NCI-H2171 (cell line): ENCODE measurements at regions not wholly inside any gene's neighbourhood (a gene's known extent, or its start where the extent isn't known, plus 50 kb on each side); places are given as distances from the start of the nearest gene placed in this dataset.
"Not testable (repeated sequence)": the region's sequence is repeated elsewhere in the genome, so short reads cannot be mapped to it uniquely, and the experiment has no call there.

ENCODE experiments used
- DNase-seq: peaks from one replicate; lab custom pipeline; 2025; lab: John Stamatoyannopoulos, UW

GRCh38 chr1:201639391-201639790, 100.5 kb downstream of the NAV1 start:
- DNase-seq = no peak

DNA sequence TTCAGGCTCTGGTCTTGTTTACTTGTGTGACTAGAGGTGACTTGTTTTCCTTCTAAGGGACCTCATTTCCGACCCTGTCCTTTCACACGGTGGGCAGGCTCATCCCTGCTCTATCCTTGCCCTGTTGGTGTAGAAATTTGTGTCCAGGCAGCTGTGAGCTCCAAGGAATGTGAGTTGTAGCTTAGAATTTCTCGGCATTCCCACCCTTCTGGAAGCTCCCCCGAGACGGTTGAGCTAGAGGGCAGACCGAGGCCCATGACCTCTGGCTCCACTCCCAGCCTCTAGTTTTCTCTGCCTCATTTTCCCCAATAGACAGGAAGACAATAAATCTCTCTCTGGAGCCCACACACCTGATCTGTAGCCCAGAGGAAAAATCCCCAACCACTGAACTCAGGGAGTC, 100.9 kb downstream of the NAV1 start:
- no peak for DNase-seq

- DNase-seq = no peak
These were observed 101.7 kb downstream of the NAV1 start for GRCh38 chr1:201640624-201641023.

DNA sequence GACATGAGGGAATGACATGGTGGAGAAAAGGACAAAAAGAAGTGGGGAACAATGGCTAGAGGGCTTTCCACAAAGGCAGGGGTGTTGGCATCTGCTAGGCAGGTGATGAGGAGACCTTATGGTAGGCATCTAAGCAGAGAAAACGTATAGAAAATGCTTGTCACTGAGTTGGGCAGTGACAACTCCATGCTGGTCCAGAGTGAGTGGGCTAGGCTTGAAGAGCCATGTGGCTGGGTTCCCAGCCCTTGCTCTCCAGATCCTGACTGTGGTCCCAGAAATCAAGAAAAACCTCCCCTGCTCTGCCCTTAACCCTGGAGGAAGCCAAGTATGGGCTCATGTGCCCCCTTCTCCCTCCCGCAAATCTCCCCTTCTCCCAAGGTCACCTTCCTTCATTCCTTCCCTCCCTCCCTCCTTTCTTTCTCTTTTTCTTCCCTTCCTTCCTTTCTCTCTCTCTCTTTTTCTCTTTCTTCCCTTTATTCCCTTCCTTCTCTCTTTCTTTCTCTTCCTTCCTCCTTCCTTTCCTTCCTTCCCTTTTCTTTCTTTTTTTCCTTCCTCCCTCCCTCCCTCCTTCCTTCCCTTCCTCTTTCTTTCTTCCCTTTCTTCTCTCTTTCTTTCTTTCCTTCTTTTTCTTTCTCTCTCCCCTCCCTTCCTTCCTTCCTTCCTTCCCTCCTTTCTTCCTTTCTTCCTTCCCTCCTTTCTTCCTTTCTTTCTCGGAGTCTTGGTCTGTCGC, 102.8 kb downstream of the NAV1 start:
- no peak for DNase-seq

DNA sequence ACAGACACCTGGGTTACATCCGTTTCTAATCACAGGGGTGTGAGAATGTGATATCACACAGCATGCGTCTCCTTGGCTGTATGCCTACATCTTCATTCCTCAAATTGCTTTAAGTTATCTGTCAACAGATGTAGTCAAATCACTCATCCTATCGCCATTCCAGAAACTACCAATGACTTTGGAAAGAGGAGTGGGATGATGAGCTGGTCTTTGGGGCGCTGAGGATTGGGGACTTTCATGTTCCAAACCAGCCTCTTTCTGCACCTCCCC, 104.8 kb downstream of the NAV1 start:
- DNase-seq = no peak

DNA sequence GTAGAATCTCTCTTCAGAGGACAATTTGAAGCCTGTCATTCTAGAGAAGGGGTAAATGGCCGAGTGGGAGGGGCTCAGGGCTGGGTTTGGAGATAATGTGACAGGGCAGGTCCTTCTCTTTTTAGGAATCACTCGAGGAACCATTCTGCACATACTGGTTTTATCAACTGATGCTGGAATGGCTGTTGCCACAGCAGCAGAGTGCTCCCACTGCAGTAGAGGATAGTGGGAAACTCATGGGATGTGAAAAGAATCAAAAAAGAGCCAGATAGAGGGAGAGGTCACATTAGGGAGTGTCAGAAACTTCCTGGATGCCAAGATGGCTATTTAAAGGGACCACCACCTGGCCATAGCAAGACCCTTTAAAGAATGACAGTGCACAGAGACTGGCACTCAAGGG, 105.3 kb downstream of the NAV1 start:
- no peak for DNase-seq

- DNase-seq = not testable (repeated sequence)
These were observed 106.1 kb downstream of the NAV1 start for GRCh38 chr1:201645000-201645399.

DNA sequence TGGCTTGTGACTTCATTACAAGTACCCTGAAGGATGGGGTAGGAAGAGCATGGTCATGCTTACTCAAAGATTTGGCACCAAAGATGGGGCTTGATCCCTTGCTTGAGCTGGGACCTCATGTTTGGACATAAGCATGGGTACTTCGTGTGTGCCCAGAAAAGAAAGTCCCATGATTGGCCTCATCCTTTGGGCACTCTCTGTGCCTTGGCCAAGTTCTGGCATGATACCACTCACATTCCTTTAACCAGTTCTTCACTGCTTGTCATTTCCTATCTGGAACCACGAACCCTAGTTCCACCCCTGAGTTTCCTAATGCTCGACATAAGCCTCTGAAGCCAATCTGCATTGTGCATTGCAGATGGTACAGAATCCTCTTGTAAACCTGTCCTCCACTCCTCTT, 107.0 kb downstream of the NAV1 start:
- no peak for DNase-seq

DNA sequence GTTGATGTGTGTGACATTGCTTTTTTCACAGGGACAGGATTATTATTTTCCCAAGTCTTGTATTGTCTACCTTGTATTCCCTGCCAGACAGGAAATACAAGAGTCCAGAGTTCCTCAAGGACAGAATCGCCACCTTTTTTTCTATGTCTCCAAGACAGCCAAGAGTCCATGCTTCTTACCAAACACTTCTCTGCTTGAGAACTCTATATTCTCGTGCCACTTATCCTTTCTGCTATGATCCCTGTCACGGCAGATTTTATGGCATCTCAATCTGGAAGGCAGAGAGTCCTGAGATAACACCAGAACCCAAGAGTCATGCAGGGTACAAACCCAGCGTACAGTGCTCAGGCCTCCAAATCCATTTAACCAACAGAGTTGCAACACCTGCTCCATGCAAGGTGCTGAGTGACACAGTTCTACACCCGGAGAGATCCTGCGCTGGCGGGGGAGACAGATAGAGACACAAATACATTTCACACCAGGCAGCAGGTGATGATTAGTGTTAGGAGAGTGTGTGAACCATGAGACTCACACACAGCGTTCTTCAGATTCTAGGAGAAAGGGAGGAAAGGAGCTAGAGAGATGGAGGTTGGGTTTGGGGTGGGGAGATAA, 107.6 kb downstream of the NAV1 start:
- DNase-seq = no peak

GRCh38 chr1:201647094-201647493, 108.2 kb downstream of the NAV1 start:
- DNase-seq = no peak

- DNase-seq = no peak
These were observed 108.8 kb downstream of the NAV1 start for GRCh38 chr1:201647722-201648065.

- peak; percentile 68 for DNase-seq
These were observed 109.4 kb downstream of the NAV1 start for GRCh38 chr1:201648066-201648906.

DNA sequence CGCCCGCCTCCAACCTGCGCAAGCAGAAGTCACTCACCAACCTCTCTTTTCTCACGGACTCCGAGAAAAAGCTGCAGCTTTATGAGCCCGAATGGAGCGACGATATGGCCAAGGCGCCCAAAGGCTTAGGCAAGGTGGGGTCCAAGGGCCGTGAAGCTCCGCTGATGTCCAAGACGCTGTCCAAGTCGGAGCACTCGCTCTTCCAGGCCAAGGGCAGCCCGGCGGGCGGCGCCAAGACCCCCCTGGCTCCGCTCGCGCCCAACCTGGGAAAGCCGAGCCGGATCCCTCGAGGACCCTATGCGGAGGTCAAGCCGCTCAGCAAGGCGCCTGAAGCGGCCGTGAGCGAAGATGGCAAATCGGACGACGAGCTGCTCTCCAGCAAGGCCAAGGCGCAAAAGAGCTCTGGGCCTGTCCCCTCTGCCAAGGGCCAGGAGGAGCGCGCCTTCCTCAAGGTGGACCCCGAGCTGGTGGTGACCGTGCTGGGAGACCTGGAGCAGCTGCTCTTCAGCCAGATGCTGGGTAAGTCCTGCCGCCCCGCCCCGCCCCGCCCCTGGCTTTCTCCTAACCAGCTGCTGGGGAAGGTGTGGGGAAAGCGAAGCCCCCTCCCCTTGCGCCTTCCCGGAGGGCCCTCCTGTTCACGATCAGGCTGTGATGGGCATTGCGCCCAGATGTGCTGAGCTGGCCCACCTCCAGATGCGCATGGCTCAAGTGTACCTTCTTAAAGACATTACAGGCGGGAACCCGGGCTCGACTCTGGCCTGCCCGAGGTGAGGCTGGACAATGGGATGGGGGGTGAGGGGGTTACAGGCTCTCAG, 110.2 kb downstream of the NAV1 start:
- DNase-seq = peak; percentile 21

DNA sequence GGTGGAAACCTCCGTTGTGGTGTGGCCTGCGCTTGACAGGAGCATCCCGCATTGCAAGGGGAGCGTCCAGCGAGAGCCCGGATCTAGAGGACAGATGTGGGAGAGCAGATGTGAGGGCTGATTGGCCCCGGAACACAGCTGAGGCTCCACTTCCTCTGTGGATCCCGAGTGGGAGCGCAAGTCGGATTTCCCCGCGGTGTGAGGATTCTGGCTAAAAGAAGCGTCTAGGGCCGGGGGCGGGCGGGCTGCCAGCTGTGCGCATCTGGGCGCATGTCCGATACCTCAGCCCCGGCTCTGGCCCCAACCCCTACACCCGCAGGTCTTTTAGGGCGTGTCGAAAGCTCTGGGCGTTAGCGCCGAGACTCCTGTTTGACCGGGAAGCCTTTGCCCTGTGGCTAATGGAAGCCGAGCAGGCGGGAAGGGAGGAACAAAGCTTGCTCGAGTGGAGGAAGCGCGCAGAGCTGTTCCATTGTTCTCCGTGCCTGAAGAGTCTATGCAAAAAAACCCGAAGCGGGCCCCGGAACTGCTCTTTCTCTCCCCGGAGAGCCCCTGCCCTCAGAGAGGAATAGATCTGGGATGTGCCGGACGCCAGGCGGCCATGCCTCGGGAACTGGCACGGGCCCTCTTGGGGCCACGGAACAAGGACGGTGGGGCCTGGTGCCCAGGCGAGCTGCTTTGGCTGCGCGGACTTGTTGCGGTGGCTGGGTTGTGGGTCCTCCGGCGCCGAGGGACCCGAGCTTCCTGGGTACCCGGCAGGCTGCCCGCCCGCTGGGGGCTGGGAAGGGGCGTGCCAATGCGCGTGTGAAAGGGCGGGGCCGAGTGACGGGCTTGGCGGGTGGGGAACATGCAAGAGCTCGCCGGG, 111.1 kb downstream of the NAV1 start:
- DNase-seq = peak; percentile 86

GRCh38 chr1:201650623-201650933, 111.7 kb downstream of the NAV1 start:
- DNase-seq = no peak

DNA sequence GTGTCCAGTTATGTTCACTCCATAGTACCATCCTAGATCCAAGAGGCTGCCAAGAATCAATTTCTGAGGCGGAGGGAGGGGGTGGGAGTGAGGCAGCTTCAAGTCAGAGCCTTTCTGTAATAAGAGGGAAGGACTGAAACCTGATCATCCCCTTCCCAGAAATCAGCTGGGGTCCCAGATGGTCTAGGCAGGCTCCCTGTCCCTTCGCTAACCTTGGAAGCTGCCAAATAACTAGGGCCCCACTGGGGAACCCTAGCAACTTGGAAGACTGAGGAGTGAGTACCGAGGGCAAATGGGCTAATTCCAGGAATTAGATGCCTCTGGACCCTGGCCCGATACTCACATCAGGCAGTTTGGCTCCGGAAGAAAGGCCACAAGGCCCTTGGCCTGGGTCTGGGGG, 113.3 kb downstream of the NAV1 start:
- DNase-seq = peak; percentile 85

DNA sequence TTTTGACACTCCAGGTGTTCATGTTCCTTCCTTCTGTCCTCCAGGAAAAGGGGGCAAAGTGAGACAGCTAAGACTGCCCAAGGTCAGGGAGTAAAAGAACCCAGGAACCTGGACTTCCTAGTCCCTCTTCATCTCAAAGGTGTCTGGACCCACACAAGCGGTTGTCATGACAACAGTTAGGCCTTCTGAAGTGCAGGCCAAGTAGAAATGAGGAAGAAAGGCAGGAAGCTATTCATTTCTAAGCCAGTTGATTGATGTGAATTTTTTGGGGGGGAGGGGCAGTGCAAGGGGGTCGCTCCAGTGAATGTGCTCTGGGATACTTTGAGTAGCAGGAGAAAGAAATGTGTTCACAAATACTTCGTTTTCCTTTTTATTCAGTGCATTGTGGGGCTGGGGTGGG, 114.3 kb downstream of the NAV1 start:
- no peak for DNase-seq

DNA sequence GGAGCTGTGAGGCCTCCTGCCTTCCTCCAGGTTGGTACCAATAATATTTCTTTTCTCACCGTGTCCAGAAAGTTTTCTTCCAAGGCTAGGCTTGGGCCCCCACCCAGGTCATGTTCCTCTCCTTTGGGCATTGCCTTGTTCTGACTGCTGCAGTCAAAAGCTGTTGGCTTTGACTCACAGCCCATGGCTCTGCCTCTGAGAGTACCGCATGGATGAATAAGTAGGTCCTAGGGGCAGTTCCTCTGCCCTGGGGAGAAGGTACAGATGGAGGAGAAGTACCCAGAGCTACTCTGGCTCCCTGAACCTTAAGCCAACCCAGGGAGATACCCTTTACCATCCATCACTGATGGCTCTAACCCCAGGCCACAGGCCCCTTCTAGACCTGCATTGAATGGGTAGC, 115.0 kb downstream of the NAV1 start:
- DNase-seq = no peak

- no peak for DNase-seq
These were observed 116.3 kb downstream of the NAV1 start for GRCh38 chr1:201655243-201655642.

GRCh38 chr1:201655910-201656309, 117.0 kb downstream of the NAV1 start:
- no peak for DNase-seq

- peak; percentile 92 for DNase-seq
These were observed 117.5 kb downstream of the NAV1 start for GRCh38 chr1:201656311-201657032.
